DMS53 treated with DMSO at 0.1 percent for 48 hours (cell line): ENCODE measurements at regions not wholly inside any gene's neighbourhood (a gene's known extent, or its start where the extent isn't known, plus 50 kb on each side); places are given as distances from the start of the nearest gene placed in this dataset.

Source experiments
- DNase-seq: peaks from one replicate; lab custom pipeline; 2025; ENCODE audit not compliant: unreplicated experiment; lab: John Stamatoyannopoulos, UW

- DNase-seq = no peak
Observed at GRCh38 chr12:30106204-30106965, 322.6 kb upstream of the TMTC1 start.

GRCh38 chr12:30105505-30105904 is 321.8 kb upstream of the TMTC1 start:
- DNase-seq = no peak

GRCh38 chr12:30104971-30105370 is 321.2 kb upstream of the TMTC1 start:
- DNase-seq = no peak

GRCh38 chr12:30100741-30101140 is 317.0 kb upstream of the TMTC1 start:
- DNase-seq = no peak

GRCh38 chr12:30098677-30099076 is 314.9 kb upstream of the TMTC1 start:
- DNase-seq = no peak

GRCh38 chr12:30095511-30095910 is 311.8 kb upstream of the TMTC1 start:
- DNase-seq = no peak

- DNase-seq = no peak
Observed at GRCh38 chr12:30092983-30093617, 309.4 kb upstream of the TMTC1 start.

- no peak for DNase-seq
Observed at GRCh38 chr12:30090258-30090657, 306.5 kb upstream of the TMTC1 start.

- DNase-seq = peak; percentile 92
Observed at GRCh38 chr12:30088259-30088995, 304.7 kb upstream of the TMTC1 start.

- DNase-seq = no peak
Observed at GRCh38 chr12:30082381-30082780, 298.6 kb upstream of the TMTC1 start.

GRCh38 chr12:30074916-30075315 is 291.2 kb upstream of the TMTC1 start:
- no peak for DNase-seq

GRCh38 chr12:30072824-30073223 is 289.1 kb upstream of the TMTC1 start:
- DNase-seq = no peak

- no peak for DNase-seq
Observed at GRCh38 chr12:30067146-30067545, 283.4 kb upstream of the TMTC1 start.

- no peak for DNase-seq
Observed at GRCh38 chr12:30064906-30065305, 281.2 kb upstream of the TMTC1 start.

- DNase-seq = no peak
Observed at GRCh38 chr12:30063435-30063945, 279.7 kb upstream of the TMTC1 start.

- no peak for DNase-seq
Observed at GRCh38 chr12:30048371-30048770, 264.6 kb upstream of the TMTC1 start.

GRCh38 chr12:30047516-30048254 is 263.9 kb upstream of the TMTC1 start:
- DNase-seq = no peak

GRCh38 chr12:30046376-30046775 is 262.6 kb upstream of the TMTC1 start:
- DNase-seq = no peak

GRCh38 chr12:30045171-30045570 is 261.4 kb upstream of the TMTC1 start:
- DNase-seq = no peak

- DNase-seq = no peak
Observed at GRCh38 chr12:30044206-30044605, 260.5 kb upstream of the TMTC1 start.
